ENCODE measurements at regions not wholly inside any gene's neighbourhood (a gene's known extent, or its start where the extent isn't known, plus 50 kb on each side); places are given as distances from the start of the nearest gene placed in this dataset.

DNA sequence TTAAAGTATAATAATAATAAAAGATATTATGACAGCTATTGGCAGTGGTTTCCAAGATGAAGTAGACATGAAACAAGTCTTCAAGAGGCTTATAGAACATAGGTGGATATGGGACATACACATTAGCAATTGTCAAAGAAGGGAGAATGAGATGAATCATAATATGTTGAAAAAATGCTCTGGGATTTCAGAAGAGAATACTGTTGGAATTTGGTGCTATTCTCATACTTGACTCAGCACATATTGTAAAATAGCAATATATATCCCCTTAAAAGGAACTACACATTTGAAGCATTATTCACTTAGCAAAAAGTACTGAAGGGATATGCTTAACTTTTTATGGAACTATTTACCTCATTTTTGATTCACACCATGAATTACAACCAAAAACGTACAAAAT is 577.2 kb upstream of the PCDH15 start:
- Histone ChIP-seq H3K9ac (ENCODE audit: low read depth in 2 of 2, low read length in 2 of 2) (no peak overlapping the region), H3K27me3 (no peaks in the 10 kb centered on the region), H3K9me3 (no peaks in the 10 kb centered on the region), H3K4me3 (no peak overlapping the region), H3K36me3 (no peaks in the 10 kb centered on the region), H3K4me1 (no peaks in the 10 kb centered on the region), H3K27ac (no peak overlapping the region)
- TF ChIP-seq, protein P1, sequence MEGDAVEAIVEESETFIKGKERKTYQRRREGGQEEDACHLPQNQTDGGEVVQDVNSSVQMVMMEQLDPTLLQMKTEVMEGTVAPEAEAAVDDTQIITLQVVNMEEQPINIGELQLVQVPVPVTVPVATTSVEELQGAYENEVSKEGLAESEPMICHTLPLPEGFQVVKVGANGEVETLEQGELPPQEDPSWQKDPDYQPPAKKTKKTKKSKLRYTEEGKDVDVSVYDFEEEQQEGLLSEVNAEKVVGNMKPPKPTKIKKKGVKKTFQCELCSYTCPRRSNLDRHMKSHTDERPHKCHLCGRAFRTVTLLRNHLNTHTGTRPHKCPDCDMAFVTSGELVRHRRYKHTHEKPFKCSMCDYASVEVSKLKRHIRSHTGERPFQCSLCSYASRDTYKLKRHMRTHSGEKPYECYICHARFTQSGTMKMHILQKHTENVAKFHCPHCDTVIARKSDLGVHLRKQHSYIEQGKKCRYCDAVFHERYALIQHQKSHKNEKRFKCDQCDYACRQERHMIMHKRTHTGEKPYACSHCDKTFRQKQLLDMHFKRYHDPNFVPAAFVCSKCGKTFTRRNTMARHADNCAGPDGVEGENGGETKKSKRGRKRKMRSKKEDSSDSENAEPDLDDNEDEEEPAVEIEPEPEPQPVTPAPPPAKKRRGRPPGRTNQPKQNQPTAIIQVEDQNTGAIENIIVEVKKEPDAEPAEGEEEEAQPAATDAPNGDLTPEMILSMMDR (IDR thresholded peaks at IDR 0.05), result no peak
- DNase-seq, result no peak
- intact Hi-C loops (cut with DNase I), result no loop called here

DNA sequence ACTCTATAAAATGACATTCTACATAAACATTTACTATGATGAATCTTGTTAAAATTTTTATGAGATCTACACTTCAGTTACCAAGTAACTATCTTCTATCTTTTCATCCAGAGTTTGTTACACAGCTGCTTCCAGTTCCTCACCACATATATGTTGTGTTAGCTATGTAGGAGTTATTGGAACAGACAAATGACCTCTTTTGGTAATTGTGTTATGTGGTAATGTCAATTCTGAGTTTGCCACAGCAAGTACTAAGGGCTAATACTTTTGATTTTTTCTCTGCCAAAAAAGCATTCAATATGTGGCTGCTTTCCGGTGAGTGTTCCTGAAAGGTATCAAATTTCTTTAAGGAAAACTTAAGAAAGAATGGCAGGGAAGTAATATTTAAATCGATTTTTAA is 573.9 kb upstream of the PCDH15 start:
- TF ChIP-seq, protein P1 (IDR thresholded peaks at IDR 0.05), result no peak
- no peak overlapping the region for H3K4me3 ChIP-seq

DNA sequence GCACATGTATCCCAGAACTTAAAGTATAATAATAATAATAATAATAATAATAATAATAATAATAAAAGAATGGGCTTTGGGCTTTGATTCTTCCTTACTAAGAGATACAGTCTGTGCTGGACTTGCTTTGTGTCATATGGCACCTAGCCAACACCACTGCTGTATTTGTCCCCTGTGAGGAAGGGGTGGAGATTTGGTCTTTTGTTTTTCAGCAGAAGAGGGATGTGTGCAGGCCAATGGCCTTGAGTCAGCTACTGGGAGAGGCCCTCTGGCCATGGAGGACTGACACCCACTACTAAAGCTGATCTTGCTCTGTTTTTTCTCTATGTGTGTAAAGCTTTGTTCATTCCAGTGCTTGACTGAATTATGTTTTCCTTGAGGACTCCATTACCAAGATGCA is 573.0 kb upstream of the PCDH15 start:
- no peaks in the 10 kb centered on the region for H3K4me1 ChIP-seq
- H3K9me3 ChIP-seq, result no peaks in the 10 kb centered on the region
- no peak overlapping the region for H3K4me3 ChIP-seq
- no peak overlapping the region for H3K27ac ChIP-seq
- H3K9ac ChIP-seq (ENCODE audit: low read depth in 2 of 2, low read length in 2 of 2), result no peak overlapping the region
- intact Hi-C loops (cut with DNase I), result no loop called here
- no peak for DNase-seq
- TF ChIP-seq, protein P1 (IDR thresholded peaks at IDR 0.05), result no peak
- H3K36me3 ChIP-seq, result no peaks in the 10 kb centered on the region
- H3K27me3 ChIP-seq, result no peaks in the 10 kb centered on the region

More for the DNA sequence above, 573.9 kb upstream of the PCDH15 start:
- intact Hi-C loops (cut with DNase I), result no loop called here
- H3K4me1 ChIP-seq, result no peaks in the 10 kb centered on the region
- no peaks in the 10 kb centered on the region for H3K27me3 ChIP-seq
- H3K27ac ChIP-seq, result no peak overlapping the region
- no peaks in the 10 kb centered on the region for H3K9me3 ChIP-seq
- H3K9ac ChIP-seq (ENCODE audit: low read depth in 2 of 2, low read length in 2 of 2), result no peak overlapping the region
- H3K36me3 ChIP-seq, result no peaks in the 10 kb centered on the region
- no peak for DNase-seq

DNA sequence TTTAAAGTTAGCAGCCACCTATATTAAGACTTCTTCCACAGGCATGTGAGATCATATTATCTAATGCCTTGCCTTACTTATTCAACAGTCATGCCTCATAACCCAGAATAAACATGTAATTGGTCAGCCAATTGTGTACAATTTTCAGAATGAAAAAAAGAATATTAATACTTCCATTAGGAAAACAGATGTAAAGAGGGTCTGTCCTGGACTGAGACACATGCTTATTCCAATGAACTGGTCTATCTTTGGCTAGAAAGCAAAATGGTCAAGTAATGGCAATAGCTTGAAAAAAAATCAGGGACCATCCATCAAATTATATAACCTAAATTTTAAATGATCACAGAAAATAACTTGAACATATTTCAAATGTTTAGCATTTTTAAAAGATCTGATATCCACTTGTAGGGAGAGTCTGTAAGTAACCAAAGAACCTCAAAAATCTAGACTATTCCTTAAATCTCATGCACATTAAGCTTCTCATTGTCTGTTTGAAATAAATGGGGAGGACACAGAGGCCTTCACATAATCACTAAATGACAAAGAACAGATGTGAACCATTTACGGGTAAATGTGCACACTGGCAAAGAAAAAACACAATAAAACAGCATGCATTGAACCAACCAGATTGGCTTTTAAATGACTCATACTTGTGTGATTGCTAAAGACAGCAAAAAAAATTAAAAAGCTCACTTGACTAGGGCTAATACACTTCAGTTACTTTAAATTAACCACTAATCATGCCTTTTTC is 568.8 kb upstream of the PCDH15 start:
- no peak overlapping the region for H3K4me3 ChIP-seq
- intact Hi-C loops (cut with DNase I), result no loop called here
- no peak overlapping the region for H3K9ac ChIP-seq (ENCODE audit: low read depth in 2 of 2, low read length in 2 of 2)
- no peaks in the 10 kb centered on the region for H3K27me3 ChIP-seq
- no peaks in the 10 kb centered on the region for H3K4me1 ChIP-seq
- H3K36me3 ChIP-seq, result no peaks in the 10 kb centered on the region
- H3K9me3 ChIP-seq, result no peaks in the 10 kb centered on the region
- no peak overlapping the region for H3K27ac ChIP-seq
- DNase-seq, result no peak
- TF ChIP-seq, protein P1 (IDR thresholded peaks at IDR 0.05), result no peak

DNA sequence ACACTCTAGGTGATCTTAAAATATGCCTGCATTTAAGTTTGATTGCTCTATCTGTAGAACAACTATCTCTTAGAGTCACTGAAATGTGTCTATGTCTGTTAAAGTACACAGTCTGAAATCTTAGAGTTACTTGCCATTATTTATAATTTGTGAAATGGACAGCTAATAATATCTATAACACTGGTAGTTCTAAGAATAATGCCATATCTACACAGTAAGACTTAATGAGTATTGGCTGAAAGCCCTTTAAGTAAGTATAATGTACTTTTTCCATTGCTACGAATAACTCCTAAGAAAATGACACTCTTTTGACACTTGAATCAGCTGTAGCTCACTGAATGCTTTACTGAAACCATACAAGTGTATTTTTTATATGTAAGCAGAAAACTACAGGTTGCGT is 567.4 kb upstream of the PCDH15 start:
- TF ChIP-seq, protein P1 (IDR thresholded peaks at IDR 0.05), result no peak
- H3K4me3 ChIP-seq, result no peak overlapping the region
- no peak for DNase-seq
- H3K27ac ChIP-seq, result no peak overlapping the region
- H3K9ac ChIP-seq (ENCODE audit: low read depth in 2 of 2, low read length in 2 of 2), result no peak overlapping the region
- H3K9me3 ChIP-seq, result no peaks in the 10 kb centered on the region
- H3K27me3 ChIP-seq, result no peaks in the 10 kb centered on the region
- H3K4me1 ChIP-seq, result no peaks in the 10 kb centered on the region
- intact Hi-C loops (cut with DNase I), result no loop called here
- H3K36me3 ChIP-seq, result no peaks in the 10 kb centered on the region
